Neural crest cell (in vitro differentiated cells): ENCODE measurements at regions not wholly inside any gene's neighbourhood (a gene's known extent, or its start where the extent isn't known, plus 50 kb on each side); places are given as distances from the start of the nearest gene placed in this dataset.

Source experiments
- DNase-seq: peaks from one replicate; pipeline ENCODE4 v3.0.0; 2021; ENCODE audit warnings: low read depth, mixed read lengths, low spot score
- H3K27ac Mint-ChIP-seq: one replicate; pipeline ENCODE4 v1.8.0; 2021; ENCODE audit warnings: mild to moderate bottlenecking, mixed read lengths; ENCODE audit not compliant: unreplicated experiment
- H3K27me3 Mint-ChIP-seq: 2 replicates; pipeline ENCODE4 v1.8.0; 2021; ENCODE audit warnings: low read depth, mild to moderate bottlenecking, mixed read lengths
- H3K36me3 Mint-ChIP-seq: 2 replicates; pipeline ENCODE4 v1.8.0; 2021; ENCODE audit warnings: low read depth, mild to moderate bottlenecking, mixed read lengths
- H3K4me1 Mint-ChIP-seq: 2 replicates; pipeline ENCODE4 v1.8.0; 2021; ENCODE audit warnings: mixed read lengths
- H3K4me3 Mint-ChIP-seq: one replicate; pipeline ENCODE4 v1.8.0; 2021; ENCODE audit warnings: mild to moderate bottlenecking, mixed read lengths
- H3K9me3 Mint-ChIP-seq: 2 replicates; pipeline ENCODE4 v1.8.0; 2021; ENCODE audit warnings: mixed read lengths
- TF ChIP-seq, protein P1 (sequence below): fragments of 200-600 bp; sonication (generic); conservative IDR thresholded peaks from 2 replicates; pipeline ENCODE4 v1.5.0; 2021; ENCODE audit warnings: antibody characterized with exemption, mild to moderate bottlenecking

DNA sequence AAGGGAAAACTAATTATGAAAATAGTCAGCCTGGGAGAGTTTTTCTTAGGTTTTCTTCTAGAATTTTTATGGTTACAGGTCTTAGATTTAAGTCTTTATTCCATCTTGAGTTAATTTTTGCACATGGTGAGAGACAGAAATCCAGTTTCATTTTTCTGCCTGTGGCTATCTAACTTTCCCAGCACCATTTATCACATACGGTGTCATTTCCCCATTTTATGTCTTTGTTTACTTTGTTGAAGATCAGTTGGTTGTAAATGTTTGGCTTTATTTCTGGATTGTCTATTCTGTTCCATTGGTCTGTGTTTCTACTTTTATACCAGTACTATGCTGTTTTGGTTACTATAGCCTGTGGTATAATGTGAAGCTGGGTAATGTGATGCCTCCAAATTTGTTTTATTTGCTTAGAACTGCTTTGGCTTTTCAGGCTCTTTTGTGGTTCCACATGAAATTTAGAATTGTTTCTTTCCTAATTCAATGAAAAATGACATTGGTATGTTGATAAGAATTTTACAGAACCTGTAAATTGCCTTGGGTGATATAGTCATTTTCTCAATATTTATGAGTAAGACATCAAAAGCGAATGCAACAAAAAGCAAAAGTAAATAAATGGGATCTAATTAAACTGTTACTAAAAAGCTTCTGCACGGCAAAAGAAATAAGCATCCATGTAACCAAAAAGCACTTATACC is 146.1 kb upstream of the NOL4 start:
- Mint-ChIP-seq H3K4me3 (no peak overlapping the region), H3K27me3 (no peaks in the 10 kb centered on the region), H3K27ac (no peak overlapping the region), H3K9me3 (no peaks in the 10 kb centered on the region), H3K36me3 (no peaks in the 10 kb centered on the region), H3K4me1 (peaks cover 7% of the 10 kb centered on the region)
- no peak for DNase-seq
- TF ChIP-seq, protein P1, sequence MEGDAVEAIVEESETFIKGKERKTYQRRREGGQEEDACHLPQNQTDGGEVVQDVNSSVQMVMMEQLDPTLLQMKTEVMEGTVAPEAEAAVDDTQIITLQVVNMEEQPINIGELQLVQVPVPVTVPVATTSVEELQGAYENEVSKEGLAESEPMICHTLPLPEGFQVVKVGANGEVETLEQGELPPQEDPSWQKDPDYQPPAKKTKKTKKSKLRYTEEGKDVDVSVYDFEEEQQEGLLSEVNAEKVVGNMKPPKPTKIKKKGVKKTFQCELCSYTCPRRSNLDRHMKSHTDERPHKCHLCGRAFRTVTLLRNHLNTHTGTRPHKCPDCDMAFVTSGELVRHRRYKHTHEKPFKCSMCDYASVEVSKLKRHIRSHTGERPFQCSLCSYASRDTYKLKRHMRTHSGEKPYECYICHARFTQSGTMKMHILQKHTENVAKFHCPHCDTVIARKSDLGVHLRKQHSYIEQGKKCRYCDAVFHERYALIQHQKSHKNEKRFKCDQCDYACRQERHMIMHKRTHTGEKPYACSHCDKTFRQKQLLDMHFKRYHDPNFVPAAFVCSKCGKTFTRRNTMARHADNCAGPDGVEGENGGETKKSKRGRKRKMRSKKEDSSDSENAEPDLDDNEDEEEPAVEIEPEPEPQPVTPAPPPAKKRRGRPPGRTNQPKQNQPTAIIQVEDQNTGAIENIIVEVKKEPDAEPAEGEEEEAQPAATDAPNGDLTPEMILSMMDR, result no peak

- no peak for DNase-seq
- Mint-ChIP-seq H3K9me3 (no peaks in the 10 kb centered on the region), H3K27ac (no peak overlapping the region), H3K4me1 (no peaks in the 10 kb centered on the region), H3K27me3 (no peaks in the 10 kb centered on the region), H3K4me3 (no peak overlapping the region), H3K36me3 (no peaks in the 10 kb centered on the region)
- TF ChIP-seq, protein P1, result no peak
These were observed 155.6 kb upstream of the NOL4 start for GRCh38 chr18:34380326-34380725.

- H3K9me3 Mint-ChIP-seq, result peaks cover 4% of the 10 kb centered on the region
These were observed 160.6 kb upstream of the NOL4 start for GRCh38 chr18:34385311-34385710.

GRCh38 chr18:34386803-34387202 is 162.1 kb upstream of the NOL4 start:
- Mint-ChIP-seq H3K9me3 (peaks cover 4% of the 10 kb centered on the region), H3K4me1 (no peaks in the 10 kb centered on the region), H3K4me3 (no peak overlapping the region), H3K27me3 (no peaks in the 10 kb centered on the region), H3K36me3 (no peaks in the 10 kb centered on the region), H3K27ac (no peak overlapping the region)
- TF ChIP-seq, protein P1, result no peak
- no peak for DNase-seq

More at GRCh38 chr18:34385311-34385710, 160.6 kb upstream of the NOL4 start:
- Mint-ChIP-seq H3K27me3 (no peaks in the 10 kb centered on the region), H3K36me3 (no peaks in the 10 kb centered on the region), H3K4me1 (no peaks in the 10 kb centered on the region), H3K27ac (no peak overlapping the region), H3K4me3 (no peak overlapping the region)
- DNase-seq, result no peak
- TF ChIP-seq, protein P1, result no peak

DNA sequence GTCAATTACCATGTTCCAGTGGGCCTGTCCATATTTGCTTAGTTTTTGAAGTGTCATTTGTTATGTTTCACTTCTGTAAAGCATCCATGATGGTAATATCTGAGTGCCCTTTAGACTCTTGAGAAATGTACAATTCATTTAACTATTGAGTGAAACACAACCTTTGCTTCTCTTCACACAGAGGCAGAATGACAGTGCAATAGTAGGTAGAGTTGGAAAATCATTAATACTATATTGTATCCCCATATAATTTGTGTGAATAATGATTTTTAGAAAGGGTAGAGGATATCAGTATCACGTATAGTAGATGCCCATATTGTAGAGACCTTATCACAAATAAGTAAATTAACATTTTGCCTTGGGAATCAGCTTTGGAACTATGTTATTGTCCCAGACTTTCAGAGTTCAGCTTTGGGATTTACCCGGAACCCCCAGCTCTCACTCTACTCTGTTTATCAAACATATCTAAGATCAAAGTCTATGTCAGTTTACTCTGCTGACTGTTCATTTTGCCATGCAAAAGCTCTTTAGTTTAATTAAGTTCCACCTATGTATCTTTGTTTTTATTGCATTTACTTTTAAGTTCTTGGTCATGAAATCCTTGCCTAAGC is 172.7 kb upstream of the NOL4 start:
- no peak for DNase-seq
- Mint-ChIP-seq H3K9me3 (no peaks in the 10 kb centered on the region), H3K4me3 (no peak overlapping the region), H3K27me3 (no peaks in the 10 kb centered on the region), H3K4me1 (no peaks in the 10 kb centered on the region), H3K27ac (no peak overlapping the region), H3K36me3 (no peaks in the 10 kb centered on the region)
- TF ChIP-seq, protein P1, result no peak
